RWPE2 (cell line): ENCODE measurements at regions not wholly inside any gene's neighbourhood (a gene's known extent, or its start where the extent isn't known, plus 50 kb on each side); places are given as distances from the start of the nearest gene placed in this dataset.

Source experiments
- ATAC-seq: fragments of 200-7000 bp; cut with Tn5 transposase; 3 replicates; pipeline ENCODE4 v1.9.1; 2021; ENCODE audit warnings: low read depth
- DNase-seq: peaks from one replicate; pipeline ENCODE4 v3.0.0-alpha.2; 2020; ENCODE audit warnings: low spot score
- H3K27ac ChIP-seq: fragments of 450-650 bp; 2 replicates; pipeline ENCODE4 v1.5.1; 2017; ENCODE audit warnings: mild to moderate bottlenecking; ENCODE audit not compliant: poor library complexity, severe bottlenecking
- H3K27me3 ChIP-seq: fragments of 250-450 bp; sonication (Bioruptor Pico); 2 replicates; pipeline ENCODE4 v1.5.1; 2021; ENCODE audit warnings: mild to moderate bottlenecking, moderate library complexity; ENCODE audit not compliant: insufficient read depth, poor library complexity, severe bottlenecking
- H3K36me3 ChIP-seq: fragments of 250-450 bp; sonication (Bioruptor Pico); 2 replicates; pipeline ENCODE4 v1.5.1; 2020; ENCODE audit warnings: low read depth, mild to moderate bottlenecking, moderate library complexity
- H3K4me1 ChIP-seq: fragments of 250-450 bp; sonication (Bioruptor Pico); 2 replicates; pipeline ENCODE4 v1.5.1; 2021; ENCODE audit warnings: mild to moderate bottlenecking, moderate library complexity; ENCODE audit not compliant: insufficient read depth, poor library complexity, severe bottlenecking
- H3K4me3 ChIP-seq: fragments of 250-450 bp; sonication (Bioruptor Pico); 2 replicates; pipeline ENCODE4 v1.5.1; 2021; ENCODE audit warnings: mild to moderate bottlenecking, moderate library complexity; ENCODE audit not compliant: severe bottlenecking
- H3K9me3 ChIP-seq: fragments of 250-450 bp; sonication (Bioruptor Pico); 2 replicates; pipeline ENCODE4 v1.5.1; 2021; ENCODE audit warnings: mild to moderate bottlenecking, moderate library complexity; ENCODE audit not compliant: severe bottlenecking
- CTCF ChIP-seq: fragments of 450-650 bp; IDR thresholded peaks from one replicate; pipeline ENCODE4 v1.5.1; 2017; ENCODE audit warnings: mild to moderate bottlenecking, moderate library complexity; ENCODE audit not compliant: poor library complexity, severe bottlenecking

GRCh38 chr11:92396133-92396532, 171.5 kb downstream of the FAT3 start:
- no peaks in the 10 kb centered on the region for H3K4me1 ChIP-seq
- DNase-seq (no peak), ATAC-seq (no peak)
- no peak overlapping the region for H3K27ac ChIP-seq
- H3K27me3 ChIP-seq: no peaks in the 10 kb centered on the region
- H3K9me3 ChIP-seq: no peaks in the 10 kb centered on the region
- H3K4me3 ChIP-seq: no peak overlapping the region
- TF ChIP-seq CTCF: no peak
- no peaks in the 10 kb centered on the region for H3K36me3 ChIP-seq

- no peak for TF ChIP-seq CTCF
- DNase-seq (no peak), ATAC-seq (no peak)
- Histone ChIP-seq H3K27ac (no peak overlapping the region), H3K9me3 (no peaks in the 10 kb centered on the region), H3K4me1 (no peaks in the 10 kb centered on the region), H3K36me3 (no peaks in the 10 kb centered on the region), H3K27me3 (no peaks in the 10 kb centered on the region), H3K4me3 (no peak overlapping the region)
Observed at GRCh38 chr11:92397221-92397755, 172.7 kb downstream of the FAT3 start.

DNA sequence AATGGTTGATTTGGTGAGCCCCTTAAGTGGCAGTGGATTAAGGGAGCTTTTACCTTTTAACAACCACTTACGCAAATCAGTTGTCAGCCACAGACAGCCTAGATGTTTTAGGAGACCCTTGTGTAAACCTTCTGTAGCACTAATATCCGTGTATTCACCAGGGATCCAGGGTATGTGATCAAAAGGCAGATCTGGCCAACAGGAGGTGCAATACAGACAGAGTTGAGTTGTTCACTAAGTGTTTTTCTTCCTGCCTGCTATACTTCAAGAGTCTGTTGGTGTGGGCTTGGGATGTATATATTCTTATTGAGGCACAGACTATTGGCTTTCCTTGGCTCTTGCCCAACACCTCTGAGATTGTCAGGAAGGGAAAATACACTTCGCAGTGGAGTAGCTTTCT, 175.1 kb downstream of the FAT3 start:
- Histone ChIP-seq H3K4me1 (no peaks in the 10 kb centered on the region), H3K4me3 (no peak overlapping the region), H3K27me3 (no peaks in the 10 kb centered on the region), H3K27ac (no peak overlapping the region), H3K9me3 (no peaks in the 10 kb centered on the region), H3K36me3 (no peaks in the 10 kb centered on the region)
- ATAC-seq (no peak), DNase-seq (no peak)
- no peak for TF ChIP-seq CTCF

DNA sequence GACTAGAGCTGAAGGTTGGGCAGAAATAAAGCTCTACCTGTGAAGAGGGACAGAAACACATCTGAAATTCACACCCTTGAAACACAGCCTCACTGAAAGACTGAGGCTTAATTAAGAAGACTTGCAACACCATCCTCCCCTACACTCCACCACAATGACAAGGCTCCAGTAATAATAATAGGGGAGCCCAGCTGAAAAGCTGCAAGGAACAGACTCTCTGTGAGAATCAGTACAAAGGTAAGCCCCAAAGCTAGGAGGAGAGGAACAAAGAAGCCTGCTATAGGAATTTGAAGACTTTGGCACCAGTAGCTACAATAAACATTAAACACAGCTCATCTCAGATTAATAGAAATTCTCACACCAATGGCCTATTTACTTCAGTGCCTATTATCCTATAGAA, 176.9 kb downstream of the FAT3 start:
- Histone ChIP-seq H3K27ac (no peak overlapping the region), H3K9me3 (no peaks in the 10 kb centered on the region), H3K36me3 (no peaks in the 10 kb centered on the region), H3K27me3 (no peaks in the 10 kb centered on the region), H3K4me1 (no peaks in the 10 kb centered on the region), H3K4me3 (no peak overlapping the region)
- TF ChIP-seq CTCF: no peak
- ATAC-seq (no peak), DNase-seq (no peak)

DNA sequence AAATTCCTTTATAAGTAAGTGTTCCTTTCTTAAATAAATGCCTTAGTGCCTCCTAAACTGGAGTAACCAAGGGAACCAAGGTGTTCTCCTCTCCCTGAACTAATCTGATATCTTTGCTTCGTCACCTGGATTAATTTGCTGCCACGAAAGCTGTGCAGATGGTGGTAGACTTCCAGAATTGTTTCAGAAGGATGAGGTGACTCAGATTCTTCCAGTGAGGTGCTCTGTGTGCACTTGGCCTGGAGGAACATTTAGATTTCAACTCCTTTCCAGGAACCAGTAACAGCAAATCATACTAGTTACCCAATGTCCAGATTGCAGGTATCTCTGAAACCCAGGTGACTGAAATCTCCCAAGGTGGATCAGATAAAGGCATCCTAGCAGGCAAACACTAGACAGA, 181.9 kb downstream of the FAT3 start:
- Histone ChIP-seq H3K27me3 (no peaks in the 10 kb centered on the region), H3K9me3 (no peaks in the 10 kb centered on the region), H3K36me3 (no peaks in the 10 kb centered on the region), H3K4me1 (no peaks in the 10 kb centered on the region), H3K27ac (no peak overlapping the region), H3K4me3 (no peak overlapping the region)
- ATAC-seq: no peak
- TF ChIP-seq CTCF: no peak
- no peak for DNase-seq
